ENCODE measurements at regions not wholly inside any gene's neighbourhood (a gene's known extent, or its start where the extent isn't known, plus 50 kb on each side); places are given as distances from the start of the nearest gene placed in this dataset.

DNA sequence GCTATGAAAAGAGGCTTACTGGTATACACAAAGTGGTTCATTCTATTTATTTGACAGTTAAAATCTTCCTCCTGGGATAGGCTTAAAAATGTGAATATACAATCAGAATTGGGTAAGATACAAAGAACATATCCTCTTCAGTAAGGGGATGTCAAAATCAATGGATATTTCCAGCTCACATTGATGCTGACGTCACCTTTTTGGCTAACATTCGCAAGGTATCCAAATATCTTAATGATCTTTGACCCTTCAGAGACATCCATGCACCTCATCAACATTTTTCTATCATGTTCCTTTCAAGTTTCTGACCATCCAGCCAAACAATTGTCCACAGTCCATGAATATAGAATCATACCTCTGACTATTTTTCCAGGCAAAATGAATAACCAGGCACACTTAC, 697.3 kb downstream of the NR2F2 start:
- no peaks in the 10 kb centered on the region for H3K4me1 ChIP-seq (ENCODE audit: control insufficient read depth, extremely low read depth, insufficient read depth, low read length)
- ChIA-PET POLR2A (no interaction called here), CTCF (no interaction called here)
- DNase-seq (ENCODE audit: low read depth, low spot score) = no peak
- TF ChIP-seq, protein P1, sequence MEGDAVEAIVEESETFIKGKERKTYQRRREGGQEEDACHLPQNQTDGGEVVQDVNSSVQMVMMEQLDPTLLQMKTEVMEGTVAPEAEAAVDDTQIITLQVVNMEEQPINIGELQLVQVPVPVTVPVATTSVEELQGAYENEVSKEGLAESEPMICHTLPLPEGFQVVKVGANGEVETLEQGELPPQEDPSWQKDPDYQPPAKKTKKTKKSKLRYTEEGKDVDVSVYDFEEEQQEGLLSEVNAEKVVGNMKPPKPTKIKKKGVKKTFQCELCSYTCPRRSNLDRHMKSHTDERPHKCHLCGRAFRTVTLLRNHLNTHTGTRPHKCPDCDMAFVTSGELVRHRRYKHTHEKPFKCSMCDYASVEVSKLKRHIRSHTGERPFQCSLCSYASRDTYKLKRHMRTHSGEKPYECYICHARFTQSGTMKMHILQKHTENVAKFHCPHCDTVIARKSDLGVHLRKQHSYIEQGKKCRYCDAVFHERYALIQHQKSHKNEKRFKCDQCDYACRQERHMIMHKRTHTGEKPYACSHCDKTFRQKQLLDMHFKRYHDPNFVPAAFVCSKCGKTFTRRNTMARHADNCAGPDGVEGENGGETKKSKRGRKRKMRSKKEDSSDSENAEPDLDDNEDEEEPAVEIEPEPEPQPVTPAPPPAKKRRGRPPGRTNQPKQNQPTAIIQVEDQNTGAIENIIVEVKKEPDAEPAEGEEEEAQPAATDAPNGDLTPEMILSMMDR (IDR thresholded peaks at IDR 0.05; ENCODE audit: extremely low read depth in 1 of 2, insufficient read depth in 1 of 2, low read depth in 1 of 2, low read length in 2 of 2) = no peak
- TF ChIP-seq, protein P2, sequence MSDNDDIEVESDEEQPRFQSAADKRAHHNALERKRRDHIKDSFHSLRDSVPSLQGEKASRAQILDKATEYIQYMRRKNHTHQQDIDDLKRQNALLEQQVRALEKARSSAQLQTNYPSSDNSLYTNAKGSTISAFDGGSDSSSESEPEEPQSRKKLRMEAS (IDR thresholded peaks at IDR 0.05; ENCODE audit: insufficient read depth, insufficient read length) = no peak
- no peak overlapping the region for H2AFZ ChIP-seq (ENCODE audit: low read depth, low read length)
- H3K79me2 ChIP-seq (ENCODE audit: control insufficient read depth, insufficient read depth, low read length) = no peaks in the 10 kb centered on the region
- H3K4me2 ChIP-seq (ENCODE audit: insufficient read depth, low read length) = no peak overlapping the region
- no peak for FAIRE-seq
- H3K4me3 ChIP-seq (replicated peaks in 1 of 3; ENCODE audit: insufficient read depth in 1 of 3, low read depth in 1 of 3, low read length in 3 of 3) = no peak overlapping the region
- no TSS peak for BruUV-seq (replicated peaks)
- dilution Hi-C loops (cut with MboI; ENCODE audit: extremely low pct_ligation_motif_present, low sequenced_read_pairs) (no loop called here), intact Hi-C loops (cut with micrococcal nuclease) (no loop called here)
- no peaks in the 10 kb centered on the region for H3K27me3 ChIP-seq (ENCODE audit: control insufficient read depth in 2 of 2, insufficient read depth in 2 of 2, low read length in 2 of 2)
- H3K36me3 ChIP-seq (ENCODE audit: control insufficient read depth in 2 of 2, extremely low read depth in 1 of 2, insufficient read depth in 2 of 2, low read length in 2 of 2) = no peaks in the 10 kb centered on the region
- no peak overlapping the region for H3K27ac ChIP-seq (ENCODE audit: insufficient read depth, low read depth, low read length)
- H3K9me3 ChIP-seq (replicated peaks; ENCODE audit: control insufficient read depth, insufficient read depth, low read length) = peaks cover 2% of the 10 kb centered on the region
- no peak overlapping the region for H3K9ac ChIP-seq (replicated peaks; ENCODE audit: extremely low read depth, insufficient read depth, low read length)
- H3K9me1 ChIP-seq (replicated peaks; ENCODE audit: control insufficient read depth, extremely low read depth, insufficient read depth, low read length) = no peaks in the 10 kb centered on the region
- no peaks in the 10 kb centered on the region for H4K20me1 ChIP-seq (replicated peaks; ENCODE audit: control insufficient read depth, extremely low read depth, insufficient read depth, low read length)

DNA sequence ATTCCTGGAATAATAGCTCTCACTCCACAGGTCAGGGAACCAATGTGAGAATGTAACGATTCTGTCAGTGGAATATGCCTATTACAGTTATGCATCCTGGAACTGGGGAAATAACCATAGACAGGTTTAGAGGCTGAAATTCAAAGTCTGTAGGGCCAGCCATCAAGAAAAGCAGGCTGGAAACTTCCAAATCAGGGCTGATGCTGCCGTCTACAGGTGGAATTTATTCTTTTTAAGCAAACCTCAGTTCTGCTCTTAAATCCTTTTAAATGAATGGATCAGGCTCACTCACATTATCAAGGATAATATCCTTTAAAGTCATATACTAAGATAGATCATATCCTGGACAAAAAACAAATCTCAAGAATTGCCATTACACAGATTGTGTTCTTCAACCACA, 699.8 kb downstream of the NR2F2 start:
- Histone ChIP-seq H3K27ac (ENCODE audit: insufficient read depth, low read depth, low read length) (no peak overlapping the region), H3K9ac (replicated peaks; ENCODE audit: extremely low read depth, insufficient read depth, low read length) (no peak overlapping the region), H2AFZ (ENCODE audit: low read depth, low read length) (no peak overlapping the region), H3K36me3 (ENCODE audit: control insufficient read depth in 2 of 2, extremely low read depth in 1 of 2, insufficient read depth in 2 of 2, low read length in 2 of 2) (no peaks in the 10 kb centered on the region), H3K9me1 (replicated peaks; ENCODE audit: control insufficient read depth, extremely low read depth, insufficient read depth, low read length) (no peaks in the 10 kb centered on the region), H3K4me1 (ENCODE audit: control insufficient read depth, extremely low read depth, insufficient read depth, low read length) (no peaks in the 10 kb centered on the region), H4K20me1 (replicated peaks; ENCODE audit: control insufficient read depth, extremely low read depth, insufficient read depth, low read length) (no peaks in the 10 kb centered on the region), H3K79me2 (ENCODE audit: control insufficient read depth, insufficient read depth, low read length) (no peaks in the 10 kb centered on the region), H3K4me2 (ENCODE audit: insufficient read depth, low read length) (no peak overlapping the region), H3K27me3 (ENCODE audit: control insufficient read depth in 2 of 2, insufficient read depth in 2 of 2, low read length in 2 of 2) (no peaks in the 10 kb centered on the region), H3K4me3 (replicated peaks in 1 of 3; ENCODE audit: insufficient read depth in 1 of 3, low read depth in 1 of 3, low read length in 3 of 3) (no peak overlapping the region), H3K9me3 (replicated peaks; ENCODE audit: control insufficient read depth, insufficient read depth, low read length) (peaks cover 2% of the 10 kb centered on the region)
- POLR2A ChIA-PET = no interaction called here
- intact Hi-C loops (cut with micrococcal nuclease) (no loop called here), dilution Hi-C loops (cut with MboI; ENCODE audit: extremely low pct_ligation_motif_present, low sequenced_read_pairs) (no loop called here)
- no TSS peak for BruUV-seq (replicated peaks)
- CTCF ChIA-PET = no interaction called here
- FAIRE-seq (no peak), DNase-seq (ENCODE audit: low read depth, low spot score) (no peak)
- TF ChIP-seq, protein P2 (IDR thresholded peaks at IDR 0.05; ENCODE audit: insufficient read depth, insufficient read length) = no peak
- TF ChIP-seq FOS (IDR thresholded peaks at IDR 0.05; ENCODE audit: borderline replicate concordance, insufficient read depth, low read length) = no peak
- no peak for TF ChIP-seq POLR2A (IDR thresholded peaks at IDR 0.05; ENCODE audit: low read depth, low read length)
- TF ChIP-seq GATA2 (IDR thresholded peaks at IDR 0.05; ENCODE audit: insufficient read depth, insufficient read length, low read depth, low read length) = no peak
- TF ChIP-seq, protein P1 (IDR thresholded peaks at IDR 0.05; ENCODE audit: extremely low read depth in 1 of 2, insufficient read depth in 1 of 2, low read depth in 1 of 2, low read length in 2 of 2) = no peak
- TF ChIP-seq JUN (IDR thresholded peaks at IDR 0.05; ENCODE audit: borderline replicate concordance, insufficient read depth, insufficient read length, low read depth) = no peak
- TF ChIP-seq POLR2AphosphoS5 (IDR thresholded peaks at IDR 0.05; ENCODE audit: insufficient read depth, low read depth, low read length) = no peak
- TF ChIP-seq MYC (IDR thresholded peaks at IDR 0.05; ENCODE audit: low read depth, low read length) = no peak
- no peak for TF ChIP-seq EZH2 (IDR thresholded peaks at IDR 0.05; ENCODE audit: borderline replicate concordance, low read depth, low read length, severe bottlenecking)

All from endothelial cell of umbilical vein (primary cell).